VCaP (cell line): ENCODE measurements at regions not wholly inside any gene's neighbourhood (a gene's known extent, or its start where the extent isn't known, plus 50 kb on each side); places are given as distances from the start of the nearest gene placed in this dataset.

ENCODE experiments used
- H3K27ac ChIP-seq: fragments of 450-650 bp; 2 replicates; pipeline ENCODE4 v1.5.1; 2017
- CTCF ChIP-seq: fragments of 450-650 bp; conservative IDR thresholded peaks from 2 replicates; pipeline ENCODE4 v1.5.1; 2017; ENCODE audit warnings: mild to moderate bottlenecking, moderate library complexity

GRCh38 chr6:135638108-135638507 lies 140.6 kb upstream of the AHI1 start:
- TF ChIP-seq CTCF: no peak
- H3K27ac ChIP-seq: no peak overlapping the region

- TF ChIP-seq CTCF: no peak
- no peak overlapping the region for H3K27ac ChIP-seq
Measured at GRCh38 chr6:135640048-135640447, 142.5 kb upstream of the AHI1 start.

GRCh38 chr6:135640449-135641111 lies 143.0 kb upstream of the AHI1 start:
- no peak overlapping the region for H3K27ac ChIP-seq
- no peak for TF ChIP-seq CTCF

- TF ChIP-seq CTCF: no peak
- no peak overlapping the region for H3K27ac ChIP-seq
Measured at GRCh38 chr6:135642912-135643311, 145.4 kb upstream of the AHI1 start.

- no peak for TF ChIP-seq CTCF
- no peak overlapping the region for H3K27ac ChIP-seq
Measured at GRCh38 chr6:135644394-135644793, 146.9 kb upstream of the AHI1 start.

- TF ChIP-seq CTCF: no peak
- H3K27ac ChIP-seq: no peak overlapping the region
Measured at GRCh38 chr6:135647521-135647920, 150.0 kb upstream of the AHI1 start.

- no peak overlapping the region for H3K27ac ChIP-seq
- TF ChIP-seq CTCF: no peak
Measured at GRCh38 chr6:135651964-135652755, 154.6 kb upstream of the AHI1 start.
